ENCODE measurements at regions not wholly inside any gene's neighbourhood (a gene's known extent, or its start where the extent isn't known, plus 50 kb on each side); places are given as distances from the start of the nearest gene placed in this dataset.

GRCh38 chr5:32526810-32527209 lies 58.5 kb upstream of the SUB1 start:
- Mint-ChIP-seq H3K9me3 (ENCODE audit: unreplicated experiment) (peaks cover 10% of the 10 kb centered on the region), H3K4me1 (ENCODE audit: low read depth, unreplicated experiment) (peaks cover 12% of the 10 kb centered on the region), H3K27ac (ENCODE audit: unreplicated experiment) (peak overlapping the region; percentile 26), H3K36me3 (ENCODE audit: insufficient read depth, unreplicated experiment) (no peaks in the 10 kb centered on the region), H3K27me3 (ENCODE audit: insufficient read depth, unreplicated experiment) (no peaks in the 10 kb centered on the region), H3K4me3 (ENCODE audit: unreplicated experiment) (no peak overlapping the region)
- no peaks in the 10 kb centered on the region for H3K36me3 ChIP-seq (ENCODE audit: control insufficient read depth, insufficient read depth, low read length)
- TF ChIP-seq CTCF (IDR thresholded peaks at IDR 0.05; ENCODE audit: insufficient read depth in 1 of 2, low read depth in 1 of 2, low read length in 1 of 2, severe bottlenecking in 1 of 2, unreplicated experiment in 1 of 2): no peak
- no peak overlapping the region for H3K4me3 ChIP-seq (ENCODE audit: low read depth, low read length)
- no TSS peak for BruUV-seq (replicated peaks)
- intact Hi-C loops (cut with micrococcal nuclease; ENCODE audit: unreplicated experiment): loop anchor here (2.0 to 5.0 kb wide), 2 partner anchors 45 to 60 kb away; no protein-coding TSS in a partner anchor
- POLR2A ChIA-PET: no interaction called here
- H3K9me3 ChIP-seq: no peaks in the 10 kb centered on the region
- no peak for DNase-seq
- H3K27me3 ChIP-seq (replicated peaks; ENCODE audit: control insufficient read depth, insufficient read depth, low read length): no peaks in the 10 kb centered on the region
- H3K4me1 ChIP-seq: peaks cover 10% of the 10 kb centered on the region
- CTCF ChIA-PET: no interaction called here

- CTCF ChIA-PET: no interaction called here
- no peaks in the 10 kb centered on the region for H3K36me3 ChIP-seq (ENCODE audit: control insufficient read depth, insufficient read depth, low read length)
Observed at GRCh38 chr5:32523625-32524024, 61.7 kb upstream of the SUB1 start.

GRCh38 chr5:32522429-32523143 lies 62.8 kb upstream of the SUB1 start:
- no peaks in the 10 kb centered on the region for H3K27me3 ChIP-seq (replicated peaks; ENCODE audit: control insufficient read depth, insufficient read depth, low read length)
- no peak overlapping the region for H3K27ac Mint-ChIP-seq (ENCODE audit: unreplicated experiment)
- peaks cover 10% of the 10 kb centered on the region for H3K9me3 Mint-ChIP-seq (ENCODE audit: unreplicated experiment)
- H3K36me3 Mint-ChIP-seq (ENCODE audit: insufficient read depth, unreplicated experiment): no peaks in the 10 kb centered on the region
- H3K4me1 Mint-ChIP-seq (ENCODE audit: low read depth, unreplicated experiment): peaks cover 7% of the 10 kb centered on the region
- no peak for DNase-seq
- no peak for TF ChIP-seq CTCF (IDR thresholded peaks at IDR 0.05; ENCODE audit: insufficient read depth in 1 of 2, low read depth in 1 of 2, low read length in 1 of 2, severe bottlenecking in 1 of 2, unreplicated experiment in 1 of 2)
- H3K4me3 ChIP-seq (ENCODE audit: low read depth, low read length): no peak overlapping the region
- no TSS peak for BruUV-seq (replicated peaks)
- no peaks in the 10 kb centered on the region; the same call in 1 of the 2 replicates for H3K4me1 ChIP-seq
- no peaks in the 10 kb centered on the region for H3K27me3 Mint-ChIP-seq (ENCODE audit: insufficient read depth, unreplicated experiment)
- H3K36me3 ChIP-seq (ENCODE audit: control insufficient read depth, insufficient read depth, low read length): no peaks in the 10 kb centered on the region
- CTCF ChIA-PET: no interaction called here
- POLR2A ChIA-PET: no interaction called here
- no peak overlapping the region for H3K4me3 Mint-ChIP-seq (ENCODE audit: unreplicated experiment)
- intact Hi-C loops (cut with micrococcal nuclease; ENCODE audit: unreplicated experiment): no loop called here
- H3K9me3 ChIP-seq: no peaks in the 10 kb centered on the region

More at GRCh38 chr5:32523625-32524024, 61.7 kb upstream of the SUB1 start:
- no peaks in the 10 kb centered on the region; the same call in 1 of the 2 replicates for H3K4me1 ChIP-seq
- H3K4me1 Mint-ChIP-seq (ENCODE audit: low read depth, unreplicated experiment): peaks cover 7% of the 10 kb centered on the region
- no peak overlapping the region for H3K27ac Mint-ChIP-seq (ENCODE audit: unreplicated experiment)
- no peaks in the 10 kb centered on the region for H3K36me3 Mint-ChIP-seq (ENCODE audit: insufficient read depth, unreplicated experiment)
- intact Hi-C loops (cut with micrococcal nuclease; ENCODE audit: unreplicated experiment): no loop called here
- BruUV-seq (replicated peaks): no TSS peak
- no peaks in the 10 kb centered on the region for H3K27me3 Mint-ChIP-seq (ENCODE audit: insufficient read depth, unreplicated experiment)
- TF ChIP-seq CTCF (IDR thresholded peaks at IDR 0.05; ENCODE audit: insufficient read depth in 1 of 2, low read depth in 1 of 2, low read length in 1 of 2, severe bottlenecking in 1 of 2, unreplicated experiment in 1 of 2): peak in 1 of 2 experiments; percentile 12
- no peaks in the 10 kb centered on the region for H3K9me3 ChIP-seq
- POLR2A ChIA-PET: no interaction called here
- DNase-seq: no peak
- H3K4me3 Mint-ChIP-seq (ENCODE audit: unreplicated experiment): no peak overlapping the region
- H3K9me3 Mint-ChIP-seq (ENCODE audit: unreplicated experiment): peaks cover 10% of the 10 kb centered on the region
- no peak overlapping the region for H3K4me3 ChIP-seq (ENCODE audit: low read depth, low read length)
- no peaks in the 10 kb centered on the region for H3K27me3 ChIP-seq (replicated peaks; ENCODE audit: control insufficient read depth, insufficient read depth, low read length)
